DMS153 treated with DMSO at 0.1 percent for 48 hours (cell line): ENCODE measurements at regions not wholly inside any gene's neighbourhood (a gene's known extent, or its start where the extent isn't known, plus 50 kb on each side); places are given as distances from the start of the nearest gene placed in this dataset.
A peak's percentile ranks its signal among the peaks of the same experiment; 100 is the strongest.

Source experiments
- DNase-seq: peaks from one replicate; lab custom pipeline; 2025; ENCODE audit not compliant: unreplicated experiment; lab: John Stamatoyannopoulos, UW

- DNase-seq, result no peak
Measured at GRCh38 chr6:45742591-45742990, 273.1 kb downstream of the CLIC5 start.

DNA sequence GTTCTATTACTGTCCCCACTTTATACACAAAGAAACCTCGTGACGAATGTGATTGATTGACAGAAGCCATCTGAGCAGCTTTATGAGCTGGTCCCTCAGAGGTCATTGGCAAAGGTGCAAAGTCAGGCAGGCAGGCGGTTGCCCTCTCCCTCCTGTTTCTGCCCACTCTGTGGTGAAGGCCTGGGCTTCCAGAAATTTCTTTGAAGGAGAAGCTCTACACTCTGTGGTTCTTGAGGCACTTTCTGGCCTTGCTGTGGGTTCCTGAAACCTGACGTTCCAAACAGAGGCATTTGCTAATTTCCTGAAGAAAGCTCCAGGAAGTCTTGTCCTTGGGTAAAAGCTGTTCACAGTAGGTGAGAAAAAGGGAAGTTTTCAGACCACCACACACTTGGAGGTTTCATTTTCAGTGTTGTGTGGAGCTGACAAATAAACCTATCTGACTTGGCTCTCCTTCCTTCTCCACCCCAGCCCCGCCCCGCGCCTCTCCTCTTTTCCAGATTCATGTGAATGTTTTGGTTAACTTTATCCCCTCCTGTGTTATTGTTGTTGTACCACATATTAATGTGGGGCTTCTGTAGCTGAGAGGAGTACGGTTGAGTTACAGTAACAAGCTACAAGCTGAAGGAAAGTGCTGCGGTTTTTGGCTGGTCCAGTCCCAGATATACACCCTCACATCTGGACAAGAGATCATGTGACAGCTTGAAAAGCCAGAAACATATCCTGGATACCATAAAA lies 274.1 kb downstream of the CLIC5 start:
- DNase-seq, result no peak

DNA sequence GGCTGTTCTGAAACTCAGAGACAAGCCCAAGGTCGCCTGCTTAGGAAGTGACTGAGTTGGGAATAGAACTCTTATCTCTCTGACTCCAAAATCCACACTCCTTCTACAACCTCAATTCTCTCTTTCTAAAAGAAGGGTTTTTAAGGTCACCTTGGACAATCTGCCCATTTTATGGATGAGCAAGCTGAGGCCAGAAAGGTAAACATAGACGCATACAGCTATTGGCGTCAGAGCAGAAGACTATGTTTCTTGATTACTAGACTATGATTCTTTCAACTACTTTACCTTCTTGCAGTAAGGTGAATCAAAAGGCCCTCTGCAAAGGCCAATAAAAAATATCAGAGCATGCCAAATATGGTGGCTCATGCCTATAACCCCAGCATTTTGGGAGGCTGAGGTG lies 276.6 kb downstream of the CLIC5 start:
- no peak for DNase-seq

DNA sequence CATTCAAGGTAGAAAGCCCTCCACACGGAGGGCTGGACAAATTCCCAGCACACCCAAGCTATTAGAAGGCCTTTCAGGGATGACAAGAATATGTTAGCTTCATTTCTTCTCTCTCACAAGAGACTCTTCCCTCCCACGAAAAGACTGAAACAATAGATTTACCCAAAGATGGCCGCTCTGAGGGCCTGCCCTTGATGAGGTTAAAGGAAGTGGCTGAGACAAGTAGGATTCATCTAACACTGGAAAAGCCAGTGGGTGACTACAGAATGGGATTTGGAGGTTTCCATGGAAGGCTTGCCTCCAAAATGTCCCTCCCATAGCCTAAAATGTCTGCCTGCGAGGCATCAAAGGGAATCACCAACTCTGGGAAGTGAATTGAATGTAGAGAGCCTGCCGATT lies 277.6 kb downstream of the CLIC5 start:
- DNase-seq, result no peak

DNA sequence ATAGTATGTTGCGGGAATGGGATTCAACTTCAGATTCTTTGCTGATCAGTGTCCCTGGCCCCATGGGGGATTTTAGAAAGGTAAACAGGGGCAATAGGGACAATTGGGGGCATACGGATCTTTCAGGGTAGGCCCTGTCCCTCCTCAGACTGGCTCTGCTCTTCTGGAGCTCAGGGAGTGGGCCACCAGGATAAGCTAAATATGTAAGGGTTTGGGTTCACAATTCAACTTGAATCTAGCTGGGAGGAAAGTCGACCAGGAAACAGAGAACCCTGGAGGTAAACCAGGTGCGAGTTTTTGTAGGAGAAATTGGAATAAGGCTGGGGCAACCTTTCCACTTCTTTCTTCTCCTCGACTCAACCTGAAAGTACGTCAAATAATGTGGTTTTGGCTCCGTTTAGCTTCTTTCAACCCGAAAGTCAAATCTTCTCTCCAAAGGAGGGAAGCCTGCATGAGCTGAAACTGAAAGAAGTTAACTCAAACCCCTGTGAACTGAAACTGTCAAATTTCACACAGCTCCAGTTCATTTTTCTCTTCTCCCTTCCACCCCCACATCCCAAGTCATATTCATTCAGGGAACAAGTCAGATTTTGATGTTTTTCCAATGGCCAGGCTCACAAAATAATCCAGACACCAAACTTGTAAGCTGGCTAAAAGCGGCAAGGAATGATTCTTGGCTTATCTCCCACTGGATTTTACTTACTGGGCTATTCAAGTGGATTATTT lies 278.2 kb downstream of the CLIC5 start:
- no peak for DNase-seq

DNA sequence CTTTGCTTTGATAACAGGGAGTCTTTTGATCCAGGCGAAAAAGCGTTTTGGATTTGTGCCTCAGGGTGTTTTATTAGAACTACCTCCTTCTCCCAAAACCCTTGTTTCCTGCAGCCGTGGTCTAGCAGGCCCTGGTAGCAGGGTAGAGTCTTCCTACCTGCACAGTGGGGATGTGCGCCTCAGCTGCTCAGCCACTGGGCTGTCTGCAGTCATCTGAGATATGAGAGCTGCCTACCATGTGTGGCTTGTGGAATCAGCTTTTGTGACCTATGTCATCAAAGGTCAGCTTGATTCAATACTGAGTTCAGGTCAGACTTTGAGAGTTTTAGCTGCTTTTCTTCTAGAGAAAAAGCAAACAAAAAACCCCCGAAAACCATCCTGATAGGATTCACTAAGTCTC lies 279.5 kb downstream of the CLIC5 start:
- no peak for DNase-seq

DNA sequence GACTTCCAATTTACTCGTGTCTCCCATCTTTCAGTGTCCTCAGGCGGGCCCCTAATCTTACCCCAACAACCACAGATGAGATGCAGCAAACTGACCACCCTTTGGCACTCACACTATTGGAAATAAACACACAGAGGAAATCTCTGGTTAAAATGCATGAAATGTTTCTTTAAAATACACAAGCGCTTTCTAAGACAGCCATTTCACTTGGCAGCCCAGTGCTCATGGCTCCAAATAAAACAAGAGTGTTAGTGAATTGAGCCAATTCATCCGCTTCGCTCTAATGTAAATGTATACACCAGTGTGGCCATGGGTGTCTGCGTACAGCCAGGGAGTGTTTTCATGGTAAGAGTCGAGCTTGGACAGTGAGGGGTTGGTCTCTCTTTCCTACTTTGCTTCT lies 282.9 kb downstream of the CLIC5 start:
- DNase-seq, result no peak

- DNase-seq, result no peak
Measured at GRCh38 chr6:45730232-45730631, 285.4 kb downstream of the CLIC5 start.

DNA sequence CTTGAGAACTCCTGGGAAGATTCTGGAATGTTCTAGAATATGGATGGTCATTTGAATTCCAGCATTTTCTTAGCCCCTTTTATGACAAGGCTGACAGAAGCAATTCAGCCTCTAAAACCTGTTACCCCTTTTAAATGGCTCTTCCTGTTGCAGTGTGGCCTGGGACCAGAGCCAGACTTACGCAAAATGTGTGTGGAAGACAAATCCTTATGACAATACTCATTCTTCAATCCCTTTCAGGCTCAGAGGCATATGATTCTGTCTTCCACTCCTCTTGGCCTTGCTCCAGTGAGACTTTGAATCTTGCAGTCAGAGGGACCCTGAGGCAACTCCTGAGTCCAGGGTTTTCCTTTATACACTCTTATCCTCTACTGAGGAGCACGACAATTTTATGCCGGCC lies 287.0 kb downstream of the CLIC5 start:
- no peak for DNase-seq

GRCh38 chr6:45727819-45728449 lies 287.7 kb downstream of the CLIC5 start:
- DNase-seq, result no peak

DNA sequence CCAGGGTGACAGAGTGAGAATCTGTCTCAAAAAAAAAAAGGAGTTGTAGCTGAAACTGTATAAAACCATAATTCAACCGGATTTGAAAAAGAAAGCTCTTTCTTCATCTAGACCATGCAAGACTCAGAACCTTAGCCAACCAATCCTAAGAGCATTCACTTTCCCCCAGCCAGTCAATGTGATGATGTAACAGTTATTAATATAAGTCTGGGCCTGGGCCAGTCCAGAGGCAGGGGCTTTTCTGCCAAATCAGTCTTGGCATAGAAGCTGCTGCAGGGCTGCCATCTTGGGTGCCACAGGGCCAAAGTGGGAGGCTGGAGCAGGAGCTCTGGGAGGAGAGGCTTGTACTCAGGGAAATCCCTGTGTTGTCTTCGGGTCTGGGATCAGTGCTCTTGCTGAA lies 288.4 kb downstream of the CLIC5 start:
- no peak for DNase-seq

GRCh38 chr6:45726444-45726843 lies 289.2 kb downstream of the CLIC5 start:
- no peak for DNase-seq

DNA sequence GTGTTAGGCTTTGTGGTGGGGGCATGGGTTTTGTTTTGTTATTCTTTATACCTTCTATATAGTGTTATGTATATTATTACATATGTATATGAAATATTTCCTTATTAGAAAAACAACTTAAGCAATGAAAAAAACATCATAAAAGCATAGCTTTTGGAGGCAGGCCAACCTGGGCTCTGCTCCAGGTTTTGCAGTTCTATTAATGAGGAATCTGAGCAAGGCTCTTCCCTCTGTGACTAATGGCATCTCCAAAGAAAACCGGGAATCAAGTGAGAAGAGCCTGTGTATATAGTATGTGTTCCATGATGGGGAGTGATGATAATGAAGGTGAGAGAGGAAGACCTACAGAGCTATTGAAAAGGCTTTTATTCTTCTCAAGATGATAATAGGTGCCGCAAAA lies 291.1 kb downstream of the CLIC5 start:
- DNase-seq, result no peak

DNA sequence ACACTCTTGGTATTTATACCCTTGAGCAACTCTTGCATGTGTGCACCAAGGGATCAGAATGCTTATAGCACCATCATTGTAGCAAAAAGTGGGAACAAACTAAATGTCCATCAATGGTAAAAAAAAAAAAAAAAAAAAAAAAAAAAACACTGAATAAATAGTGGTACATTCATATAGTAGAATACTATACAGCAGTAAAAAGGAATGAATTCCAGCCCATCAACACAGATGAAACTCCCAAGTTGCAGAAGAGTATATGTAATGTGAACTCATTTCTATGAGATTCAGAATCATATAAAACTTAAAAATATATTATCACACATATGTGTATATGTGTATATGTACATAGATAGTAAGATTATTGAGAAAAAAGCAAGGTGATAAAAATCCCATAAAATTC lies 291.6 kb downstream of the CLIC5 start:
- no peak for DNase-seq

DNA sequence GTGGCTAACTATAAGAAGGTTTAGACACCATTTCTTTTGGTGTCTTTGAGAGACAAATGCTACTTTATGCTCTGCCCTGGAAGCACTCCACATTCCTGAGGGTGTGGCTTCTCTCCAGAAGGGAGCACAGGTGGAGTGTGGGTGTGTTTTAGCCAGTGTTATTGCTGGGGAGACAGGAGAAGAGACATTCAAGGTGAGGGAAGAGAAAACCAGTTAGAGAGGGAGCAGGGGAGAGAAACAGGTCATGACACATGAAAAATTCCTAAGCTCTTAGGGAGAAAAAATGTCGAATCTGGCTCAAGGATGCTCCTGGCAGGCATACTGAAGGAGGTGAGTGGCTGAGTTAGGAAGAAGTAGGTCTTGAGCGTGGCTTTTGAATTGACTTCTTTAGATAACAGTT lies 292.8 kb downstream of the CLIC5 start:
- no peak for DNase-seq

GRCh38 chr6:45721665-45722064 lies 294.0 kb downstream of the CLIC5 start:
- no peak for DNase-seq

- DNase-seq, result no peak
Measured at GRCh38 chr6:45718871-45719270, 296.8 kb downstream of the CLIC5 start.

- DNase-seq, result no peak
Measured at GRCh38 chr6:45718131-45718530, 297.5 kb downstream of the CLIC5 start.

- no peak for DNase-seq
Measured at GRCh38 chr6:45717715-45718114, 297.9 kb downstream of the CLIC5 start.

DNA sequence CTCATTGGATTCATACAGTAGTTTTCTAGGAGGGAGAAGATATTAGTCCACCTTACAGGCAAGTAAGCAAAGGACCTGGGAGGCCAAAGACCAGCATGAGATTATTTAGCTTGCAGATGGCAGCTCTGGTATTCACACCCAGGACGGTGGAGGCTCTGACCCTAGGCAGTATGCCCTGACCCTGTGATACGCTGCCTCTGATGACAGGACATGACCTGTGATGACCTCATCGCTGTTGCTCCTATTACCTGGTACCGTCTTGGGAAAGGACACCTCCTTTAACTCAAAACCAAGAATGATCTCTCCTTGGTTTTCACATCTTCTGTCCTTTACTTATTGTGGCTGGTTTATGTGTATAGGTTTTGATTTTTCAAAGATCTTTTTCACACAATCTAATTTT lies 298.6 kb downstream of the CLIC5 start:
- no peak for DNase-seq

DNA sequence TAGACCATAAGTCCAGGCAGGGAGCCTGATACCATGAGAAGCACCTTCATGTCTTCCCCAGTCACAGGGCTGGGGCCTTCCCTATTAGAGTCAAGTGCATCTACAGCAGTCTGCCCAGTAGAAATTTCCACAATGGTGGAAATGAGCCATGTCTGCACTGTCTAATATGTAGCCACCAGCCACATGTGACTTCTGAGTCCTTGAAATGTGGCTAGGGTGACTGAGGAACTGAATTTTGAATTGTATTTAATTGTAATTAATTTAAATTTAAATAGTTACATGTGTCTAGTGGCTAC lies 300.2 kb downstream of the CLIC5 start:
- DNase-seq, result no peak

- peak; percentile 67 for DNase-seq
Measured at GRCh38 chr6:45714741-45715507, 300.7 kb downstream of the CLIC5 start.
